GM21723 (cell line): ENCODE measurements at regions not wholly inside any gene's neighbourhood (a gene's known extent, or its start where the extent isn't known, plus 50 kb on each side); places are given as distances from the start of the nearest gene placed in this dataset.
A peak's percentile ranks its signal among the peaks of the same experiment; 100 is the strongest.

ENCODE experiments used
- ATAC-seq: cut with Tn5 transposase; IDR thresholded peaks from one replicate; pipeline ENCODE4 v1.9.1; 2021; ENCODE audit warnings: mild to moderate bottlenecking, moderate library complexity; ENCODE audit not compliant: unreplicated experiment

GRCh38 chr10:21269289-21269688 lies 256.2 kb downstream of the SKIDA1 start:
- no peak for ATAC-seq

DNA sequence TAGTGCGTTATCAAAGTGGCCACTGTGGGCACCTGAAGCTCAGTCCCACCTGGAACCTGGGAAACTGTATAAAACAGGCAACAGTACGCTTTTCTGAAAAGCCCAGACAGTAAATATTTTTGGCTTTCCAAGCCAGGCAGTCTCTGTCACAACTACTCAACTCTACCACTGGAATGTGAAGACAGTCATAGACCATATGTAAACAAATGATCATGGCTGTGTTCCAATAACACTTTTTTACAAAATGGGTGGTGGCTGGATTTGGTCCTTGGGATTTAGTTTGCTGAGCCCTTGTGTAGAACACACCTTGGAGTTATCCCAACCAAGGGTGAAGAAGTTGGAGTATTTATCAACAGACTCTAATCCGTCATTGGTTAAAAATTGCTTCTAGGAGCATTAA lies 259.9 kb downstream of the SKIDA1 start:
- ATAC-seq = no peak

- no peak for ATAC-seq
Measured at GRCh38 chr10:21264271-21264670, 261.2 kb downstream of the SKIDA1 start.

- no peak for ATAC-seq
Measured at GRCh38 chr10:21263839-21264238, 261.6 kb downstream of the SKIDA1 start.

DNA sequence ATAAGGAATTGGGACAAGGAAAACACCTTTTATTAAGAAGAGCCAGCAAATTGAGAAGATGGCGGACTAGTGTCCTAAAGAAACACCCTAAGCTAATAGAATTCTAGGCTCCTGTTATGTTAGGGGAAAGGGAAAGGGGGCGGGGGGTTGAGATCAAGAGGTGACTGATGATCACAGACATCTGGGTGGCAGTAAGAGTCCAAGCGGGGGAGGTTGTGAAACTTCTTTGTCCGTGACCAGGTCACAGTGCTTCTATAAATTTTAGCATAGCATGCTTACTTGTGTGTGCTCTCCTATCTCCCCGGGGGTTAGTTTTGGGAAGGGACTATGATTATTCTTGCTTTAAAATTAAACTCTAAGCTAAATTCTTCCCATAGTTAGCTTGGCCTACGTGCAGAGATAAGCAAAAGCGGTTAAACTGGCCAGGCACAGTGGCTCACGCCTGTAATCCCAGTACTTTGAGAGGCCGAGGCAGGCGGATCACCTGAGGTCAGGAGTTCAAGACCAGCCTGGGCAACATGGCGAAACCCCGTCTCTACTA lies 262.1 kb downstream of the SKIDA1 start:
- ATAC-seq = no peak

DNA sequence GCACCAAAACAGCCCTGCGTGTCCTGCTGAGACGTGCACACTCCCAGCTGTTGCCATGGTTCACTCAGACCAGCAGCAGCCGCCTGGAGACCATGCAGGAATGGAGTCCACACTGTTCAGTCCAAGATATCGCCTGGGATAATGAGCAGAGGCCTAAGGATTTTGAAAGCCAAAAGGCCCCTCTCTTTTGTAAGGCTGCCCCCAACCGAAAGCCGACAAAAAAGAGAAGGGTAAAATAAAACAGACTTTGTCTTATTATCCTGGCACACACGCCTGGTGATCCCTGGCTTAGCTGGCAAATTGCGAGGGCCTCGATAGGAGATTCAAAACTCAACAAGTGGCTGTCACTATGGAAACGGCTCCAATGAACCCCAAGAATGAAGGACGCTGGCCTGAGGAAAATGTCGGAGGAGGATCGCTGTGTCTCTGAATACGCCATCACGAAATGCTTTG lies 263.6 kb downstream of the SKIDA1 start:
- ATAC-seq = no peak

GRCh38 chr10:21260506-21261149 lies 264.9 kb downstream of the SKIDA1 start:
- ATAC-seq = no peak

GRCh38 chr10:21260066-21260465 lies 265.4 kb downstream of the SKIDA1 start:
- ATAC-seq = no peak

GRCh38 chr10:21257919-21258318 lies 267.6 kb downstream of the SKIDA1 start:
- ATAC-seq = no peak

- ATAC-seq = no peak
Measured at GRCh38 chr10:21257191-21257590, 268.3 kb downstream of the SKIDA1 start.

- no peak for ATAC-seq
Measured at GRCh38 chr10:21249435-21249834, 276.0 kb downstream of the SKIDA1 start.

DNA sequence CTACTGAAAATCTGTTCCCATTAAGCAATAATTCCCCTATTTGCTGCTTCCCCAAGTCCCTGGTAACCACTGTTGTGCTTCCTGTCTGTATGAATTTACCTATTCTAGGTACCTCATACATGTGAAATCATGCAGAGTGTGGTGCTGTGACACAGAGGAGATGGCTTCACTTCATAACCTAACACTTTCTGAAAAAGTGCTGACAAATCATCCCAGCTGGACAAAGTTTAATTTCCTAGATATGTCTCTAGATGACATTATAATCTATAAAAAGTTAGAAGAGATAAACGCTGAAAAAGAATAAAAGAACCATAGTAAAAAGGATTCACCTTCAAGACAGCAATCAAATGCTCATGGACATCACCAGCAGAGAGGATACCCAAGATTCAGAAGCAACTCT lies 277.9 kb downstream of the SKIDA1 start:
- ATAC-seq = no peak

- ATAC-seq = no peak
Measured at GRCh38 chr10:21246178-21246577, 279.3 kb downstream of the SKIDA1 start.

GRCh38 chr10:21243748-21244257 lies 281.7 kb downstream of the SKIDA1 start:
- ATAC-seq = no peak

- ATAC-seq = no peak
Measured at GRCh38 chr10:21242915-21243314, 282.6 kb downstream of the SKIDA1 start.

- ATAC-seq = no peak
Measured at GRCh38 chr10:21238717-21239116, 286.8 kb downstream of the SKIDA1 start.

GRCh38 chr10:21238044-21238443 lies 287.4 kb downstream of the SKIDA1 start:
- no peak for ATAC-seq

DNA sequence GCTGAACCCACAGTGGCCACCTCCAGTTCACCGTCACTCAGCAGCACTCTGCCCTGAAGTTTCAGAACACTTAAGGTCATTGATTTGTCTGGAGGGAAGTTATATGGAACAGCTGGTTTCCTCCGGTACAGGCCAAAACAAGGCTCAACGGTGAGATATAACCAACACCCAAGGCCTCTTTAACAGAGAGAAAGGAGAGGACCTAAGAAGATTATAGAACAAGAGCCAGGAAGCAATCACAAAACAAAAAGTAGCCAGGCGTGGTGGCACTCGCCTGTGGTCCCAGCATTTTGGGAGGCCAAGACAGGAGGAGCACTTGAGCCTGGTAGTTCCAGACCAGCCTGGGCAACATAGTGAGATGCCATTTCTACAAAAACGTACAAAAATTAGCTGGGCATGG lies 290.7 kb downstream of the SKIDA1 start:
- ATAC-seq = no peak

GRCh38 chr10:21230219-21230618 lies 295.3 kb downstream of the SKIDA1 start:
- ATAC-seq = peak; percentile 59

- ATAC-seq = no peak
Measured at GRCh38 chr10:21217748-21218367, 307.6 kb downstream of the SKIDA1 start.

- no peak for ATAC-seq
Measured at GRCh38 chr10:21217107-21217506, 308.4 kb downstream of the SKIDA1 start.

- ATAC-seq = no peak
Measured at GRCh38 chr10:21214329-21214728, 311.2 kb downstream of the SKIDA1 start.
